HUDEP-2 (cell line): ENCODE measurements at regions not wholly inside any gene's neighbourhood (a gene's known extent, or its start where the extent isn't known, plus 50 kb on each side); places are given as distances from the start of the nearest gene placed in this dataset.

Experiments
- DNase-seq, 76 experiments: peaks; one replicate each; lab custom pipeline; 2025; ENCODE audit not compliant: unreplicated experiment in 76 of 76; lab: John Stamatoyannopoulos, UW

DNA sequence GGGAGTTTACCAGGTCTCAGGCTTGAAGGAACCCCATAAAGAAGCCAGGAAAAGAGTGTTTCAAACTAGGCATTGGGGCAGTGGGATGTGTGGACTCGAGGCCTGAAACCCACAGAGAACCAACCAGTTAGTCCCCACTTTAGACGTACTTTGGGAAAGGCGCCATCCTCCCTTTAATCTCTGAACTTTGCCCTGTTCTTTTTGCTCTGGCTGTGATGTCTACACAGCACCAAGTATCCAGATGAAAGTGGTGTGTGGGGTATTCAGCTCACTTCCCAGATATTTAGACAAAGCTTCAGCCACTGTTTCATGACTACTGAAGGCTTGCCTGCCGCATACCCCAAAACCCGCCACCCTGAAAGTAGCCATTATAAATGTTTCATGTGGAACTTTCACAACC is 116.9 kb upstream of the IRX5 start:
- DNase-seq = no peak

- no peak for DNase-seq
Measured at GRCh38 chr16:54812229-54812628, 118.4 kb upstream of the IRX5 start.

- DNase-seq = no peak
Measured at GRCh38 chr16:54808890-54809289, 121.8 kb upstream of the IRX5 start.

DNA sequence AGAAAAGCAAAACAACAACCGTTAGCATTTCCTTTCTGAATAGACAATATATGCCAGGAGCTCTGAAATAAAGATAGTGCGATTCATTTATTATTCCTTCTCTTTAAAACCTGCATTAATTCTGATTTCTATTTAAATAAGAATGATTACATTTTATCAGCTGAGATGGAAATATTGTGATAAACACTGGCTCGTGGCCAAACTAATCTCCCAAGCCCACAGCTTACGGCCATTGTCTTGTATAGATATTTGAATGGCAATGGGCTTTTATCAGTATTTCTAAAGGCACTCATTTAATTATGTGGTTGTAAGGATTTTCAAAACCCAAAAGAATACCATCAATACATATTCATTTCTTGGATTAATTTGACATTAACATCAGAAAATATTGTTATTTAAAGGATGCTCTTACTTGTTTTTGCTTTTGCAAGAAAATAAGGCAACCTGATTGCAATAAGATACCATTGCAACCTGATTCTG is 123.7 kb upstream of the IRX5 start:
- no peak for DNase-seq

- no peak for DNase-seq
Measured at GRCh38 chr16:54806378-54806777, 124.3 kb upstream of the IRX5 start.

DNA sequence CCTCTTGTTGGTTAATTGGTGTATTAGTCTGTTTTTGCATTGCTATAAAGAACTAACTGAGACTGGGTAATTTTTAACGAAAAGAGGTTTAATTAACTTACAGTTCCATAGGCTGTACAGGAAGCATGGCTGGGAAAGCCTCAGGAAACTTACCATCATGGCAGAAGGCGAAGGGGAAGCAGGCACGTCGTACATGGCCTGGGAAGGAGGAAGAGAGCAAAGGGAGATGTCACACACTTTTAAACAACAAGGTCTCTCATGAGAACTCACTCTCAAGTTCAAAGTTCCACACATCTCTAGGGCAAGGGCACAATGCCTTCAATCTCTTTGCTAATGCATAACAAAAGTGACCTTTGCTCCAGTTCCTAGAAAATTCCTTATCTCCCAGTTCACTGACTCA is 125.0 kb upstream of the IRX5 start:
- no peak for DNase-seq

- DNase-seq = no peak
Measured at GRCh38 chr16:54801057-54801844, 129.4 kb upstream of the IRX5 start.

GRCh38 chr16:54798267-54798666 is 132.4 kb upstream of the IRX5 start:
- no peak for DNase-seq

DNA sequence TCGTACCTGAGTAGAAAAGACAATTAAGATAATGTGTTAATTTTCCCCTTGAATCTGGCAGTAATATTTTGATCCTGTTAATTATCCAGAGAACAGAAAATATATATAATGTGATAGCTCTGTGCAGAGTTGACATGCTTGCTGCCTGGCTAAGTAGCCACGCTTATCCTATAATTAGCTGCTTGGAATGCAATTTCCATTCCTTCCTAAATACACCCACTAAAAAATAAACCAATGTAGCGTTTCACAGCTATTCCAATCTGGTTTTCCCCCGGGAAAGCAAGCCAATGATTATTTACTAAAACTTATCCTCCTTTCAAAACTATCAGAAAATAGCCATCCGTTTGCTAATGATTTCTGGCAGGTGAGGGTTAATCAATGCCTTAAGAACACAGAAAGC is 134.5 kb upstream of the IRX5 start:
- no peak for DNase-seq

- DNase-seq = no peak
Measured at GRCh38 chr16:54792811-54793210, 137.9 kb upstream of the IRX5 start.

DNA sequence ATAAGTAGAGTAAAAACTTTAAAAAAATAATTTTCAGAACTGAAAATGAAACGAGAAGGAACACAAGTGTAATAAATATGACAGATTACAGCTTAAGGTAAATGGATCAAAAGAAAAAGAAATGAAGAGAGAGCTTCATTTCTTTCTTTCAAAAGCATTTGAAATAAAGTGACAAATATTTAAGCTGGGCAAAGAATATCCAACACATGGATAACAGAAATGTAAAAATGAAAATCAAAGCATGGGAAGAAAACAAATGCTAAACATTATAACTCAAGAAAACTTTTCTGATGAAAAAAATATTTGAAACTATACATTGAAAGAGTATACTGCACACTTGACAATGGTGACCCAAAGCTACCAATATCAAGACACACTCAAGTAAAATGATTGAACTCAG is 143.6 kb upstream of the IRX5 start:
- no peak for DNase-seq

DNA sequence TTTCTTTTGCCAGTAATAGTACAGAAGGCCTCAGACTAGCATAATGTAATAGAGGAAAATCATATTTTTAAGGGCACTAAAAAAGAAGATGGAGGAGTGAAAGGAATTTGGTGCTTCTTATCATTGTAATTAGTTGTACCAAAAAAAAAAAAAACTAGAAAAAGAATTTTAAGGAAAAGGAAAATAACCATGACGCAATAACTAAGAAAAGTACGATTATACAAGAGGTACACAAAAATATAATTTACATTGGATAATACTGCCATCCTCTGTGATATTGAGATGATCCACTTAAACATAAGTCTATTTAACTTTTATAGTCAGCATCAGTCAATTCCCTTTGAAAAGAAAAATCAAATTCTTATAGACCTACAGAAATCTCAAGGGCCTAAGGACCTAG is 146.7 kb upstream of the IRX5 start:
- no peak for DNase-seq

DNA sequence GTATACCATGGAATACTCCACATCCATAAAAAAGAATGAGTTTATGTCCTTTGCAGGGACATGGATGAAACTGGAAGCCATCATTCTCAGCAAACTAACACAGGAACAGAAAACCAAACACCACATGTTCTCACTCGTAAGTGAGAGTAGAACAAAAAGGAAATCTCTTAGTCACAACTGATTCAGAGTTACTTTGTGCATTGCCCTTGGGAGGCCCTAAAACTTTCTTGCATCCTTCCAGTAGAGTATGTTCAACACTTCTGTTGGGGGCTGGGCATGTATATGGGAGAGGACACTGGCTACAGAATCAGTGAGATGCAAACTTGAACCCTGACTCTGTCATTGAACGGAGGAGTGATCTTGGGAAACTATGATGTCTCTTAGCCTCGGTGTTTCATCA is 147.4 kb upstream of the IRX5 start:
- no peak for DNase-seq

DNA sequence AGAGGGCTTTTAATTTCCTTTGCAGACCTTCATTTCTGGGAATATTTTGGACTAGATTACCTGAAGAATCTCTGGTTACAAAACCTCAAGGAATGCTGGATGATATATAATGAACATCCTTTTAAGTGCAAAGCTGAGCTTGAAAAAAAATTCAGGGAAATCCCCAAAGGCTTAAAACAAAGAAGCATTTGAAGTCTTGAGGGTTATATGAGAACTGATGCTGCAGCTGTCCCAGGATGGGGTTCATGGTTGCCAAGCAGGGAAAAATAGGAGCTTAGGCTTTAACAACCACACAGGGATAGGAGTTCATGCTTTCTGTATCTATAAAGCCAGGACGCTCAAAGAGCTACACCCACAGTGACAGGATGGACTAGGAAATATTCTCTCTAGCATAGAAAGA is 150.4 kb upstream of the IRX5 start:
- no peak for DNase-seq

DNA sequence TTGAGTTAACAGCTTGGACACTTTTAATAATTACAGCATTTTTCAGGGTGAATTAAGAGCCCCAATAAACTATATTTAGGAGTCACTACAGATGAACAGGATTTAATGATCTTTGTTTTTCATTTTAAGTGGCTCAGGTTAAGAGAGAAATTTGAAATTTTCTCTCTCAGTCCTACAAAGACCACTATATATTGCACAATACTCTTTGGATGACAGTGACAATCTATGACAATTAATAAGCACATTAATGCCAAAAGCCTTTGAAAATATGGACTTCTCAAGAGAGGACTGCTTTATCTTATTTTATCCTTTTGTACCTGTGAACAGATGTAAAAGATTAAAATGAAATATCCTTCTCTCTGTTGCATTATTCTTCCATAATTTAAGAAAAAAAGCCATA is 151.1 kb upstream of the IRX5 start:
- no peak for DNase-seq

GRCh38 chr16:54774768-54775167 is 155.9 kb upstream of the IRX5 start:
- DNase-seq = no peak

GRCh38 chr16:54772400-54772799 is 158.3 kb upstream of the IRX5 start:
- no peak for DNase-seq

- DNase-seq = no peak
Measured at GRCh38 chr16:54766355-54766754, 164.3 kb upstream of the IRX5 start.

- no peak for DNase-seq
Measured at GRCh38 chr16:54750249-54750648, 180.4 kb upstream of the IRX5 start.

GRCh38 chr16:54748611-54749190 is 182.0 kb upstream of the IRX5 start:
- no peak for DNase-seq

DNA sequence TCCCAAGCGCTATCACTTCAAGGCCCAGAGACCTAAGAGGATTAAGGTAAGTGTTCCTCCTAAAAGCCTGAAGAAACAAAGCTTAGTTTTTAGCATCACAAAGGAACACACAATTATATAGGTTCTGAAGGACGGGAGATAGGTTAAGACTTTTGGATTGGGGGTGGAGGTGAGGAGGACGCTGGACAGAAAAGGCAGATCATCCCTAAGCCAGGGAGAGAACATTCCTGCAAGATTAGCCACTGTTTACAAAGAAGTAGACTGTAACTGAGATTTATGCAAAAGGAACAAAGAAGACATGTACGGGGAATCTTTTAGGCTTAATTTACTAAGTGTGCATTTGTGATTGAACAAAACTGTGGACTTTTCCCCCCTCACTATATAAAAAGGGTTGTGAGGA is 184.1 kb upstream of the IRX5 start:
- no peak for DNase-seq

- DNase-seq = no peak
Measured at GRCh38 chr16:54744998-54745397, 185.7 kb upstream of the IRX5 start.

DNA sequence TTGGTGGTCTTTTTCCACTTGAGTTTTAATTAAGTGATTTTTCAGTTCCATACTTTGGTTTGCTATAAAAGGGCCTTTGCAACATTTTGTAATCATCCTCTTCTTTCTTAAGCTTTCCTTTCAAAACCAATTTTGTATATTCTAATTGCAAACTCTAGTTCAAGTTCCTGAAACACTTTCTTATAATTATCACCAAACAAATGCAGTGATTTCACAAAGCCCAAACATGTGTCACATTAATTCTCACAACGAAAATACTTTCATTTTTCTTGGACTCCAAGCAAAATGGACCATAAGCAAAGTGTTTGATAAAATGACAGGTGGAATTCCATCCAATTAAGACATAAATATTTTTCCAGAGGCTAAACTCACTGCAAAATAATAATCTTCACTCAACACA is 188.2 kb upstream of the IRX5 start:
- no peak for DNase-seq
